ENCODE measurements at regions not wholly inside any gene's neighbourhood (a gene's known extent, or its start where the extent isn't known, plus 50 kb on each side); places are given as distances from the start of the nearest gene placed in this dataset.

DNA sequence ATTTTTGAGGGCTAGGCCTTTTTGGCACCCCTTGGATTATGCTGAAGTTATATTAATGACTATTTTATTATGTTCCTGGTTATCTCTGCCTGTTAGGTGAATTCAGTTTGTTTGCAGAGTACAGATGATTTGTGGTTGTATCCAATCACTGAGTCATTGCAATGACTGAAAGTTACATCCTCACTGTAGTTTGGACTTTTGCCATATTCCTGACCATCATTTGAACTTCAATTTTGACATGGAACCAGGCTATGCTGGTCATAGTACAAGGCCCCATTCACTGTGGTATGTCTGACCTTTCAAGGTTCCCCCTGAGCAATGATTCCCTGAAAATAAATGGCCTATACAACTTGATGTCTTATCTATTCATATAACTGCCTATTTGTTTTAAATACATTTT lies 621.0 kb downstream of the CCER1 start:
- DNase-seq (ENCODE audit: low read depth in 1 of 2, low spot score in 1 of 2), result no peak

- DNase-seq (ENCODE audit: low read depth in 1 of 2, low spot score in 1 of 2), result no peak
Observed at GRCh38 chr12:90333424-90333823, 621.6 kb downstream of the CCER1 start.

GRCh38 chr12:90331821-90332220 lies 623.2 kb downstream of the CCER1 start:
- DNase-seq (ENCODE audit: low read depth in 1 of 2, low spot score in 1 of 2), result no peak

GRCh38 chr12:90331262-90331661 lies 622.6 kb upstream of the ATP2B1 start:
- DNase-seq (ENCODE audit: low read depth in 1 of 2, low spot score in 1 of 2), result no peak

DNA sequence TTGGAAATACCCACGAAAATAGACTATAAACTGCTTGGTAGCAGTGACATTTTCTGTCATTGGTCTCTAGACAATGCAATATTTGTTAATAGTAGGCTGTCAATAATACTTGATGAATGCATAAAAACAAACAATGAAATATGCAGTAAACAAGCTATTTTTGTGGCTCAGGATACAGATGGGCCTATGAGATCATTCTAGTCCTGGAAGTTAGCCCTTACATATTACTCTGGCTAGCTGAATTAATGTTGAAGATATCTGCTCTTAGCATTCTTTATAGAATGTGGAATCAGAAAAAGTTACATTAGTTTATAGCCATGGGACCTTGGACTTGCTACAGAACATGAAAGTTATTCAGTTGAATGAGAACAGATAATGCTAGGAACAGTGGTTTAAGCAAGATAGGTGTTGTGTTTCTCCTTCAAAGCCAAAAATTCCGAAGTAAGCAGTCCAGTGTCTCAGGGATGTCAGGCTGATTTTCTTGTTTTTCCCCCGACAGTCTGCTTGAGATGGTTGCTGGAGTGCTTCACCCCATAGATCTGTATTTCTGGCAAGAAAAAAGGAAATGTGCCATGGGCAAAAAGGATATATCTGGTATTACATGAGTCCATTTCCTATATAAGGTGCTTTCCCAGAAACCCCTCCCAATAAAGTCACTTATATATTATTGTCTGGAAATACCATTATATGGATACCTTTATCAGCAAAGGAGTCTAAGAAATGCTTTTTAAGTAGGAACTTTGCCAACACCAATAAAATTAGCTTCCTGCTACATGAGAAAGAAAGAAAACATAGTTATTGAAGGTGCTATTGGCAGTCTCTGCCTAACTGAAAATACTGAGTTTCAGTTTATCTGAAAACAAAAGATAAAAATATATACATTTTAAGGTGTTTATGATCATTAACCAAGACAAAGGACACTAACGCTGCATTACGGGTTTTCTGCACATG lies 619.4 kb upstream of the ATP2B1 start:
- DNase-seq (ENCODE audit: low read depth in 1 of 2, low spot score in 1 of 2), result no peak

DNA sequence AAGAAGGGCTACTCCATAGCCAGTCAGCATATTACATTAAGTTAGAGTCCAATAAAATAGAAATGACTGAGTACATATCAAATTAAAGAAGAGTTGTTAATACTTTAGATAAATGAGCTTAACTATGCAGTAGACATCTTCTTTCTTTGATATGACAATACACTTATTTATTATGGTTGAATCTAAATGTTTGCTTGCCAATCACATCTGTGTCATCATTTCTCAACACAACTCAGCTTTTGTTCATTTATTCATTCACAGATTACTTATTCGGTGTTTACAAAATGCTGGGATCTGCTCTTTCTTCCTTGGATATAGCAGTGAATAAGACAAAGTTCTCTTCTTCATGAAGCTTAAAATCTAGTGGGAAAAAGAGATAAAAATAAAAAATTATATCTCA lies 614.6 kb upstream of the ATP2B1 start:
- no peak for DNase-seq (ENCODE audit: low read depth in 1 of 2, low spot score in 1 of 2)

DNA sequence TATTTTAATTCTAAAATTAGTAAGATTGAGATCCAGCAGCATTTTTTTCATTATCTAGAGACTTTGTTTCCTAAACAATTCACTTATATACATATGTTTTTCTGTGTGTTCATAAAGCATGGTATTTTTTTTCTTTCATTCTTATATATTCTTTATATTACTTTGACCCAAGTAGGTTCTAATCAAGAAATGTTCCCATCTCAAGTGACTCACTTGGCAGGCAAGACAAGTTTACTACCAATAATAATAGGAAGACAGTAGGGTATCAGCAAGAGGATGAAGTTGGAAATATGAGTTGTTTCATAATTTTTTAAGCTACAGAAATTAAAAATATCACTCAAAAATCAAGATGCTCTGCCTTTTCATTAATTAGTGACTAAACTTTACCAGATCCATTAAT lies 613.4 kb upstream of the ATP2B1 start:
- no peak for DNase-seq (ENCODE audit: low read depth in 1 of 2, low spot score in 1 of 2)

GRCh38 chr12:90321369-90321768 lies 612.7 kb upstream of the ATP2B1 start:
- no peak for DNase-seq (ENCODE audit: low read depth in 1 of 2, low spot score in 1 of 2)

DNA sequence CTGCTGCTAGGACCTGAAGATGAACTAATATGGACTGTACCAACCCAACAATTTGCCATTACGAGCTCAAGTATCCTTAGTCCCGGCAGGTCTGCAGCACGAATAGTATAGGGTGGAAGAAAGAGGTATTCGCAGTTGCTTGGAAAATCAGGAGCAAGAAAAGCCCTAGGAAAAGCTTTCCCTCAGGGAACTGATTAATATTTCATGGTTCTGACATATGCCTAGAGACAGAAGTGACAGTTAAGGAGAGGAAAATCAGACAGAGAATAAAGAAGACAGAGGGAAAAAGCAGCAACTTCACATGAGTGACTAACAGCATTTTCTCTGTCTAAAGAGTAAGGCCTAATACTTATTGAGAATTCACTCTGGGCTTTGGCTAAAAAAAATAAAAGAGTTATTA lies 602.9 kb upstream of the ATP2B1 start:
- DNase-seq (ENCODE audit: low read depth in 1 of 2, low spot score in 1 of 2), result no peak

DNA sequence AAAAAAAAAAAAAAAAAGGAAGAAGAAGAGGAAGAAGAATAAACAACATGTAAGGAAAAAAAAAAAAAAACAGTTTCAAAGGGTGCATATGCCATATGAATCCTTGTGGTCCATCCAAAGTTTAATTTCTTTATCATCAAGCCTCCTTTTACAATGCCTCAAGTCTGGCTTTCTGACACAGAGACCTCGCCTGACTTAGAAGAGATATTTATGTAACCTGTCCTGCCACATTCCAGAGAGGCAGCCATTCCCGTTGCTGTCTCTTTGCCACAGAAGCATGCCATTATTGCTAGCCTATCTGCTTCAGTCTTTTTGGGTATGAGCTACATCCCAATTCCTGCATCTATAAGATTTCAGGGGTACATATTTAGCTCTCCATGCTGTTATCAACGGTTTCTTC lies 596.7 kb upstream of the ATP2B1 start:
- no peak for DNase-seq (ENCODE audit: low read depth in 1 of 2, low spot score in 1 of 2)

GRCh38 chr12:90304231-90304630 lies 595.6 kb upstream of the ATP2B1 start:
- DNase-seq (ENCODE audit: low read depth in 1 of 2, low spot score in 1 of 2), result no peak

- no peak for DNase-seq (ENCODE audit: low read depth in 1 of 2, low spot score in 1 of 2)
Observed at GRCh38 chr12:90303771-90304170, 595.1 kb upstream of the ATP2B1 start.

DNA sequence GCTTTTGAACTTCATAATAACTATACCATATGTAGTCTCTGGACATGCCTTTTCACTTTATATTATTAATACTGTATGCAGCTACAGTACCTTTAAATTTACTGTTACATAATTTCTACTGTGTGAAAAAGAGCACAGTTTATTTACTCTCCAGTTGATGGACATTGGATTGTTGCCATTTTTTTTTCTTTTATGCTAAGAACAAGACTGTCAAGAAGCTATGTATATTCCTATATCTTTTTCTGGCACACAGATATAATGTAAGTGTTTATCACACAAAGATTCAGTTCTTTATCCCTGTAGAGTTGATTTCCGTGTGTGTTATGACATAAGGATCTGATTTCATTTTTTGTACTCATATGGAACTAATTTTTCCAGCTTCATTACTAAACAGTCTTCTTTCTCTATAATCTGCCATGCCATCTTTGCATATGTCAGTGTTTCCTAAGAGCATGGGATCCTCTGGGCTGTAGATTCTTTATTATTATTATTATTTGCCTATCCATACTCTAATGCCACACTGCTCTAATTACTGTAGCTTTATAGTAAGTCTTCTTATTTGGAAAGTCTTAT lies 593.0 kb upstream of the ATP2B1 start:
- no peak for DNase-seq (ENCODE audit: low read depth in 1 of 2, low spot score in 1 of 2)

DNA sequence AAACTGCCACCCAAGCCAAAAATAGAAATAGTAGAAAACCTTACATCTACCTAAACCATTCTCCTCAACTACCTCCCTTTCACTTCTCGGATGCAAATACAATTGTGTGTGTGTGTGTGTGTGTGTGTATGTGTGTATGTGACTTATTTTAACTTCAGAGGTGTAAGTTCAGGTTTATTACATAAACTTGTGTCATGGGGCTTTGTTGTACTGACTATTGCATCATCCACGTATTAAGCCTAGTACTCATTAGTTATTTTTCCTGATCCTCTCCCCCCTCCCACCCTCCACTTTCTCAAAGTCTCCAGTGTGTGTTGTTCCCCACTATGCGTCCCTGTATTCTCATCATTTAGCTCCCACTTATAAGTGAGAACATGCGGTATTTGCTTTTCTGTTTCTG lies 592.5 kb upstream of the ATP2B1 start:
- no peak for DNase-seq (ENCODE audit: low read depth in 1 of 2, low spot score in 1 of 2)

DNA sequence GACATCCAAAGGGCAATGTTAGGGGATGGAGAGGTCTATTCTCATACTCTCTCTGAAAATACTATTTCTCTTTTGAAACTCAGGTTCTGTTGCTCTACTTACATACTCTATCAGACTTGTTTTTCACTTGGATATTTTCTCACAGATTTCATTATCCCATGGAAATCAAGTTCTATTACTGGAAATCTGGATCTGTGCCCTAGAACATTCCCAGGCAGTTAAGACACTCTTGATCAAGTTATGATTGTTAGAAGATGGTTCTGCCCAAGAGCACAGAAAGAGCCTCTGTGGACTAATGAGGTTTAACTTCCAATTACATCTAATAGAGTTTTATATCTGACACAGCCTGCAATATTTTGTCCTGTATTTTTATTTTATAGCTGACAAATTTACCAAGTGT lies 591.0 kb upstream of the ATP2B1 start:
- no peak for DNase-seq (ENCODE audit: low read depth in 1 of 2, low spot score in 1 of 2)

GRCh38 chr12:90299121-90299520 lies 590.5 kb upstream of the ATP2B1 start:
- no peak for DNase-seq (ENCODE audit: low read depth in 1 of 2, low spot score in 1 of 2)

- no peak for DNase-seq (ENCODE audit: low read depth in 1 of 2, low spot score in 1 of 2)
Observed at GRCh38 chr12:90298289-90298948, 589.8 kb upstream of the ATP2B1 start.

DNA sequence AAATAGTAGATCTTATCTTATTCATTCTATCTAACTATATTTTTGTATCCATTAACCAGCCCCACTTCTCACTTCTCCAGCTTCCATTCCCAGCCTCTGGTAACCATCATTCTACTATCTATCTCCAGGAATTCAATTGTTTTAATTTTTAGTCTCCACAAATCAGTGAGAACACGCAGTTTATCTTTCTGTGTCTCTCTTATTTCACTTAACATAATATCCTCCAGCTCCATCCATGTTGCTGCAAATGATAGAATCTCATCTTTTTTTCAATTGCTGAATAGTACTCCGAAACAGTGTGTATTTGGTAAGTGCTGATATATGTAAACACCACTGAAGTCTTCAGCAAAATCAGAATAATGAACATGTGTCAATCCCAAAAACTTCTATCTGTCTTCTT lies 587.2 kb upstream of the ATP2B1 start:
- DNase-seq (ENCODE audit: low read depth in 1 of 2, low spot score in 1 of 2), result no peak

- DNase-seq (ENCODE audit: low read depth in 1 of 2, low spot score in 1 of 2), result no peak
Observed at GRCh38 chr12:90292183-90292582, 583.5 kb upstream of the ATP2B1 start.

DNA sequence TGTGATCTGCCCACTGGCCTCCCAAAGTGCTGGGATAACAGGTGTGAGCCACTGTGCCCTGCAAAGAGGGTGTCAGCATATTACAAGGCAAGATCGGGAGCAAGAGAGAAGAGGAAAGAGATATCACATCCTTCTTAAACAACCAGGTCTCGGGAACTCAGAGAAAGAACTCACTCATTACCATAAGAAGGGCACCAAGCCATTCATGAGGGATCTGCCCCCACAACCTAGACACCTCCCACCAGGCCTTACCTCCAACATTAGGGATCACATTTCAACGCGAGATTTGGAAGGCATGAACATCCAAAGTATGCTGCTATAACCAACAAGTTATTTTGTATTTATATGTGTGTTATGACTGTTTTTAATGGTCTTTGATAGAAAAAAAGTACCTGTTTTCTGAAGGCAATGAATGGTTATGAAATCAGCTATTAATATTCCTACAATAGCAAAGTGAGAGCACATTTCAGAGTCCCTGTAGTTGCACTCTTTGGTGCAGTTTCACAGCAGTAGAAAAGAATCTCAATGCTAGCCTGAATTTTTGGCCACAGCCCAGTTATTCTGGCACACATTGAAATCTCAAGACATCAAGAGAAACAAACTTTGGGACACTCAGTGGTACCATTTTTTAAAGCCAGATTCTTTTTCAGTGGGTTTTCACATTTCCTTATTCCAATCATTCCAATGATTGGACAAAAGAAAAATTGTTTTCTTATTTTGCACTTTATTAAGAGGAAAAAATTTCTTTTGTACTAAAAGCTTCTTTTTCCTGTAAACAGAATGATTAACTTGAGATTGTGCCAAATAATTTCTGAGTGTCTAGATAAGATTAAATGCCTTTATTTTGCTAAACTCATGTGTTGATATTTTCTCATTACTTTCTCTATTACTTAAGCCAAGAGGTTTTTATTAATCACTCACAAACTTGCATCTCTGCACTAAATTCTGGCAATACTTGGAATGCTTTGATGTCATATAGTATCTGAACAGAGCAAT lies 582.6 kb upstream of the ATP2B1 start:
- no peak for DNase-seq (ENCODE audit: low read depth in 1 of 2, low spot score in 1 of 2)

DNA sequence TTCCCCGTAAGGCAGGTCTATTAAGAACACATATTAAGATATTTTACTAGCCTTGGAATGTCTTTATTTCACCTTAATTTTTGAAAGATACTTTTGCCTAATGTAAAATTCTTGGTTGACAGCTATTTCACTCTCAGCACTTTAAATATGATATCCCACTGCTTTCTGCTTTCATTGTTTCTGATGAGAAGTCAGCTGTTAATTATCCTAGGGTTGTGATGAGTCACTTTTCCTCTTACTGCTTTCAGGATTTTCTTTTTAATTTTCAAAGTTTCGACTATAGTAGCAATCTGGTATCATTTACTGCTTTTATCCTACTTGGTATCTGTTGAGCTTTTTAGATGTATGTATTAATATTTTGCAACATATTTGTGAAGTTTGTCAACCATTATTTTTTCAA lies 578.9 kb upstream of the ATP2B1 start:
- DNase-seq (ENCODE audit: low read depth in 1 of 2, low spot score in 1 of 2), result no peak
